NCI-H146 treated with DMSO at 0.1 percent for 48 hours (cell line): ENCODE measurements at regions not wholly inside any gene's neighbourhood (a gene's known extent, or its start where the extent isn't known, plus 50 kb on each side); places are given as distances from the start of the nearest gene placed in this dataset.

ENCODE experiments used
- DNase-seq: peaks from one replicate; lab custom pipeline; 2025; ENCODE audit not compliant: unreplicated experiment; lab: John Stamatoyannopoulos, UW

- DNase-seq = no peak
Observed at GRCh38 chr11:80502511-80502910, 1061.7 kb upstream of the TENM4 start.

- DNase-seq = no peak
Observed at GRCh38 chr11:80495116-80495515, 1054.3 kb upstream of the TENM4 start.

DNA sequence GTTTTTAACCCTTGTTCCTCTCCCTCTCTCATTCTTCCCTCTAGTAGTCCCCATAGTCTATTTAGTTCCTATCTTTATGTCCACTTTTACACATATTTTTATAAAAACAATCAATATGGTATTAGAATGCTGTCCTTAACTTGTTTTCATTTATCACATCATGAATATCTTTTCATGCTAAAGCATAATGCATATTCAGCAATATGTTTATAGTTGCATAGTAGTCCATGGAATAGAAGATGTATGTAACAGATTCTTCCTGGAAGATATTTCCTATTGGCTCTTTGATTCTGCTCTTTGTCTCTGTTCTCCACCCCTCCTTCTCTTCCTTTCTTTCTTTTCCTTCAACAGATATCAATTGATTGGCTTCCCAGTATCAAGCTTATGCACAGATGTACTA, 1047.1 kb upstream of the TENM4 start:
- DNase-seq = no peak

- no peak for DNase-seq
Observed at GRCh38 chr11:80486678-80487077, 1045.8 kb upstream of the TENM4 start.

DNA sequence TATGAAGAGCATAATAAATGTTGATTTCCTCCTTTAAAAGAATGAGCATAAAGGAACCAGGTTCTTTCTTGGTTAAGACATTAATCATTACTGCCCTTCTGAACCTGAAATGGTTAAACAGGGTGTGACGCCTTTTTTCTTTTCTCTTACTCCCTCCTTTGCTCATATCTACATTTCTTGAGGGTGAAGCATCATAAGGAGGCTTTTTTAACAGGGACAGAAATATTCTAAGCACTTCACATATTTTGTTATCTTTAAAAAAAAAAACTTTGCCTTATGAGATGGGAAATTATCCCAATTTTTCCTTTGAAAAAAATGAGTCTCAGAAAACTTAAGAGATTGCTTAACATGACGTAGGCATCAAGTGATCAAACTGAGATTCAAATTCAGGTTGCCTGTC, 1036.3 kb upstream of the TENM4 start:
- DNase-seq = no peak

DNA sequence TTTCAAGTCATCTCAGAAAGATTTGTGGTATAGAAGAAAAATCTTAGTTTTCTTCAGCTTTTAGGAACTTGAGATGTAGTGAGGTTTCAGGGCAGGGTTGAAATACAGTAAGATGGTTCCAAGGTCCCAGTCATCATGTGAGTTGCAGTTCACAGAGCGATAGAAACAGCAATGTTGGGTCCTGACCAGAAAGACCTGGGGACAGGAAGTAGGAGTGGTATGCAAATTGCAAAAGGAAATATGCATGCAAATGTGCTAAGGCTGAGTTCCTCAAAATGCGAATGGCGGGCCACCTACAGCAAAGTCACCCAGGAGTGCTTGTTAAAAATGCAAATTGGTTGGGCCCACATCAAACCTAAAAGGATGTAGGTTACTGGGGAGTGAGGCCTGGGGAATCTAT, 1032.7 kb upstream of the TENM4 start:
- no peak for DNase-seq

DNA sequence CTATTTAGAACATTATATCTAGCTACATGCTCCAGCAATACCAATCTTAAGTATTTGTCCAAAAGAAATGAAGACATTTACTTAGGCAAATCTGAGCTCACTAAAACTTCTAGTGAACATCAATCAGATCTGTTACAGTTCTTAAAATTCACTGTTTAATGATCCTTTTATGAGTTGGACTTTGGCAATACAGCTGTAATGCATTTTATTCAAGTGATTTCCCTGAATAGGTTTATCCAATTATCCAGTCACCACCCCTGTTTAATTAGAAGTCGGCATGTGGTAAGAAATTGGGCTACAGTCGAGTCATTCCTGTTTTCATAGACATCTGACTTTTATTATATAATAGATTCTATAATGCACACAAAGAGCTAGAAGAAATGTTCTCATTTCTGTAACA, 1029.0 kb upstream of the TENM4 start:
- no peak for DNase-seq

DNA sequence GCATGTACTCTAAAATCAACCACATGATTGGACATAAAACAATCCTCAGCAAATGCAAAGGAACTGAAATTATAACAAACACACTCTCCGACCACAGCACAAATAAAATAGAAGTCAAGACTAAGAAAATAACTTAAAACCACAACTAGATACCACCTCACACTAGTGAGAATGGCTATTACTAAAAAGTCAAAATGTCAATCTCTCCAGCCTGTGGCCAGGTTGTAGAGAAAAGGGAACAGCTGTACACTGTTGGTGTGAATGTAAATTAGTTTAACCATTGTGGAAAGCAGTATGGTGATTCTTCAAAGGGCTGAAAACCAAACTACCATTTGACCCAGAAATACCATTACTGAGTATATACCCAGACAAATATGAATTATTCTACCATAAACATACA, 1025.7 kb upstream of the TENM4 start:
- no peak for DNase-seq

- DNase-seq = no peak
Observed at GRCh38 chr11:80462211-80462610, 1021.4 kb upstream of the TENM4 start.

GRCh38 chr11:80458376-80458775, 1017.5 kb upstream of the TENM4 start:
- no peak for DNase-seq

DNA sequence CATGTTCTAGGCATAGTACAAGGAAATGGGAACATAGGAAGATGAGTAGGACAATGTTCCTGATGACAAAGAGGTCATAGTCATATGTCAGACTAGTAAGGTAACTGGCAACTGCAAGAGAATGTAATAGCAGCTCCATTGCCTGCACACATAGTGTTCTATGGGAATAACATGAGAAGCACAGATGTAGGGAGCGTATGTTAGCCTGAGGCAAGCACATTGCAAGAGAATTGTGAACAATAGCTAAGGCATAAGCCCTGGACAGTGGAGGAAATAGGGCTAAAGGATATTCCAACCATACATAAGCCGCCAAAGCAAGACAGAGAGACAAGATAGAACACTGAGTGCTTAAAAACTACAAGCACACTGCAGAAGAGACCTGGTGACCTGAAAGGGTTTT, 1017.0 kb upstream of the TENM4 start:
- no peak for DNase-seq

DNA sequence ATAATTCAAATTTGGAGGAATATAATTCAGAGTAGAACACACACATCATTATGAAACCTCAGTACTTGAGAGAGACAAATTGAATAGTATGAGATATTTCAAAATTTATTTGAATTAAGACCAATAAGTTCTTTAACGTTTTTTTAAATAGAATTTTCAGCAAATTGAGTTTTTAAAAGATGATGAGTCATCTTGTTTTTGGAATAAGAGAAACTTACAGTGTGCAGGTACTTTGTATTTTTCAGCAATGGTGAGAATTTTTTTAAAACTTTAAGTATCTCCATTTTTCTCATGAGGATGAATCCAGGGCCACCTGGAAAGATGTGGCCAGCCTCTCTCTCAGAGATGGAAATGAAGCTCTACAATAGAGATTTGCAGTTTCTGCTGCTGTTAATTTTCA, 1015.0 kb upstream of the TENM4 start:
- no peak for DNase-seq

- DNase-seq = no peak
Observed at GRCh38 chr11:80451105-80451504, 1010.3 kb upstream of the TENM4 start.

- DNase-seq = no peak
Observed at GRCh38 chr11:80448709-80449108, 1007.9 kb upstream of the TENM4 start.

- DNase-seq = no peak
Observed at GRCh38 chr11:80443177-80443576, 1002.3 kb upstream of the TENM4 start.

DNA sequence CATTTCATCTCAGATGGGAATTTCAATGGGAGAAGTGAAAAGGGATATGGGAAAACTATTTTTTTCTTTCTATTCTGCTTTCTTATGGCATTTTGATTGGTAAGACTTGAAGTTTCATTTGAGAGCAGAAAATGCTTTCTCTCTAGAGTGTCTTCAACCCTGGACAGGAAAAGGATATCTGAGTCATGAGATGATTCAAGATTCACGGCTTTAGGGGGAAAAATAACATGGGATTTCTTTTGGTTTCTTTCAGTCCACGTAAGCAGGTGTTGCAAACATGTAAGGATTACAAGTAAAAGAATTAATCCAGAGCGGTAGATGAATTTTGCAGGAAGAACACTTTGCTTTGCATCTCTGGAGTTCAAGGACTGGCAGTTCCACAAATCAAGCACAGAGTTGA, 1001.0 kb upstream of the TENM4 start:
- DNase-seq = no peak

- no peak for DNase-seq
Observed at GRCh38 chr11:80440835-80441234, 1000.0 kb upstream of the TENM4 start.

- DNase-seq = no peak
Observed at GRCh38 chr11:80436547-80436946, 995.7 kb upstream of the TENM4 start.

DNA sequence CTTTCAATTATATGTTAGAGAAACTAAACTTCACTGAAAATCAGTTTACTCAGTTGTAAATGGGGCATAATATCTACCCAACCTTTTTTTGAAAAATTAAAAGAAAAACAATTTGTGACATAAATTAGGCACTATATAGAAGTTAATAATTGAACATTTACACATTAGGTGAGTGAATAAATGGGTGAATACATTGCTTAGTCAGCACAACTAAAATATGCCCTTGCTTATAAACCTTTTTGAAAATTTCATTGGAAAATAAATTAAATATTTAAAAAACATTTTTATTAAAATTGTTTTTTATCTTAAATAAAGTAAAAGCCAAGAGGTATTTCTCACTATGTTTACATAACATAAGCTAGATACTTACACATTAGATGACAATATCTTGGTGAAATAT, 994.5 kb upstream of the TENM4 start:
- DNase-seq = no peak

DNA sequence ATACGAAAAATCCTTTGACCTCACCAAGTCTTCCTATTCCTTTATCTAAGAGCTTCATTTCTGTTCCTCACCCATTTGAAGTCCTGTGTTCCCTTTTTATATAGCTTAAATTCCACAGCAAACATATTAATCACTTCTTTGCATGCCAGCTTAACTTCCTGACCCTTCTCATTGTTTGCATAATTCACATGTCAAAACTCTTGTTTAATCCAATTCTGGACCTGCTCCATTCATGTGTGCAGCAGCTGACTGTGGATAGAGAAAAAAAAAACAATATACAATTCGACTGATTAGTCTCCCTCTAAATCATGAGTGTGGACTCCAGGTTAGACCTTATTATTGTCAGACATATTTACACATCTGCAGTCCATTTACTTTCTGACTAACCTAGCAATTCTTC, 991.2 kb upstream of the TENM4 start:
- no peak for DNase-seq

DNA sequence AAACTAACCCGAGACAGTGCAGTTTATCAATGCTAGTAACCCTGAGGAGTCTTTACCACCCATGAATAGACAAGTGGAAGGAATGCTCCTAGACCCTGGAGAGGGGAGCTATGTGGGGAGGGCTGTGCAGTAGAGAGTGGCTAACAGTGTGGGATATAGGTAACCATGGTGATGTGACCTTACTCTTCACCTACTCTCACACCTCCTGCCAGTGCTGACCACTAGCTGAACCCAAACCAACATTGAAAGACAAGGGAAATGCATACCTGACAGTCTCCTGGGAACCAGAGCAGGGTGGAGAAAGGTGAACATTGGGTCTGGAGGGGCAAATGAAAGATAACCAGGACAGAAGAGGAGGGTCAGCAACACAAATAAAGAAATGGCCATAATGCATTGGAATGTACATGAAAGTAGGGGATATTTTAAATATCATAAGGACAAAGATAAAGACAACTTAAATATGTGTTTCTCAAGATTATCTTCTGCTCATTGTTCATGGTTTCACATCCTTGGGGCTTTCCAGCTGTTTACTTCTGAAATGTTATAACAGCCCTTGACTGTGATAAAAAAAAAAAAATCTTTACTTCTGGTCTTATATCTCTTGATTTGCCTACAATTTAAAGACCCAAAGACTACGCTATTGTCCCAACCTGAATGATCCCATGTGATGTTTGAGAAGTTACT, 983.3 kb upstream of the TENM4 start:
- DNase-seq = no peak

DNA sequence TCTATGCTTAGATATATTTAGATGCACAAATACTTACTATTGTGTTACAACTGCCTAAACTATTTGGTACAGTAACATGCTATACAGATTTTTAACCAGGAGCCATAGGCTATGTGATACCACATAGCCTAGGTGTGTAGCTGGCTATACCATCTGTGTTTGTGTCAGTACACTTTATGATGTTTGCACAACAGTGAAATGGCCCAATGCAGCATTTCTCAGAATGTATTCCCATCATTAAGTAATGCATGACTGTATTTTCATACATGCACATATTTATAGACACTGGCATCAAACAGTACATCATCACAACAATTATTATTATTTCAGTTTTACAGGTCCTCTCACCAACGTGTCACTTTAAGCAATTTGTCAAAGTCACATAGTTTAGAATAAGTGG, 979.5 kb upstream of the TENM4 start:
- DNase-seq = no peak

- no peak for DNase-seq
Observed at GRCh38 chr11:80417681-80418080, 976.9 kb upstream of the TENM4 start.

GRCh38 chr11:80415580-80415979, 974.8 kb upstream of the TENM4 start:
- no peak for DNase-seq
